ENCODE measurements at regions not wholly inside any gene's neighbourhood (a gene's known extent, or its start where the extent isn't known, plus 50 kb on each side); places are given as distances from the start of the nearest gene placed in this dataset.
"Not testable (repeated sequence)": the region's sequence is repeated elsewhere in the genome, so short reads cannot be mapped to it uniquely, and the experiment has no call there.

DNA sequence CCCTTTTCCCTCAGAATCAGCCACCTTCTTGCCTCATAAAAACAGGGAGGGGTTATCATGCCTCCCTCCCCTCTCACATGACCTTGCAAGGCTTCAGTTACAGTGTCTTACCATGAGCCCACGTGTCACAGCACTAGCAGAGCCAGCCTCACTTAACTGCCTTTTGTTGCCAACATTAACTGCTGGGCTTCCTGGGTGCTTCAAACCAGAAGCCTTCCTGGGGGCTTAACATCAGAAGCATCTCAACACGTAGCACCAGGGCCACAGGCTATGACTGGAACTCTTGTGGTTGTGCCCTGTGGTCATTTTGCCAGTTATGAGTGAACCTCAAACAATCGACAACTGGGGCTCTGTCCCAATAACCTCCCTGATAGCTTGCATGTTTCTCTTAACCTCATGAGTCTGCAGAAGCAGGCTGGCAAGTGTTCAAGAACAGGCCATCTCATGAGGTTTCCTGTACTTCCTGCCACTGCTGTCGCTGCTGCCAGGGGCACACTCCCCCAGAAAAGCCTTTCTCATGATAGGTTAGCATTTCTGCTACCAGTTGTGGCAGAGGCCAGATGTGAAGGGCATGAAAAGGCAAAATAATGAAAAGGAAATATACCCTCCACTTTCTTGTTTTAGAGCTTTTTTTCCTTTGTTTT lies 132.2 kb downstream of the GLUL start:
- DNase-seq: no peak

DNA sequence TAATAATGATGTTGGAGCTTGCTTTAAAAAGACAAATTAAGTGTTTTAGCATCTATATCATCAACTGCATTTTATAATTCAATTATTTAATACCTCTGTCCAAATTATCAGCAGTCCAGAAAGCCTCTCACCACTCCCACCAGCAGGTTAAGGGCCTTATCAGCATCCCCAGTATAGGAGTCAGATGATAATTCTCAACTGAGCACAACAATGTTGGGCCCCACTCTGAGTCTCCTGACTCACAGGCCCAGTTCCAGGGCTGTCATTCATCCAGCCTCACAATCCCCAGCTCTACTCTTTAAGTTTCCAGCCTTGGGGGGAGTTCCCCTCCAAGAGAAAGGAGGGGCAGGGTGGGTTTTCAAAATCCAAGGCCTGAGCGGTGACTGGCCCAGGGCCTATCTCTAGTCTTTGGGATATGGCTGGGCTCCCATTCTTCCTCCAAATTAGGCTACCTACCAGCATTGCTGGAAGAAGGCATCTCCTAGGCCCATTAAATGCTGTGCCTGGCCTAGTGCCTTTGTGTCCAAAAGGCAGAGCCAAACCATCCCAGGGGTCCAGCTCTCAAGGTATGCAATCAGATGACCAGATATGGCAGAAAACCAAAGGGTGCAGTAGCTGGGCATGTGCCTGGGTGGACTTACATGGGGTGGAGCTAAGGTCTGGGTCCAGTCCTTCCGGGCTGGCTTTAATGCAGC lies 134.1 kb downstream of the GLUL start:
- no peak for DNase-seq

DNA sequence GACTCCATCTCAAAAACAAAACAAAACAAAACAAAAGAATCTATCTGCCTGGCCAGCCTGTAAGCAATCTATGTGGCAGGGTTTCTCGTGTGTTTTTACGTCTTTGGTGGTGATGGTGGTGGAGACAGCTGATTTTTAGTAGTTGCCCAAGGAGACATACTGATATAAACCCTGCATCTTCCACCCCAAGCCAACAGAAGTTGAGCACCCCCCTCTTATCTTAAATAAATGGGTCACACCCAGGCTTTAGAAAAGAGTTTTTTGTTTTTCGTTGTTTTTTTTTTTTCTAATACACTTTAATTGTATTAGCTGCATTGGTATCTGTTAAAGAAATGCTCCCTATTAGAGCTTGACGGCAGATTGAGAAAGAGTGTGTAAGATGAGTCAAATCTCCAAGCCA lies 134.7 kb downstream of the GLUL start:
- DNase-seq: no peak

DNA sequence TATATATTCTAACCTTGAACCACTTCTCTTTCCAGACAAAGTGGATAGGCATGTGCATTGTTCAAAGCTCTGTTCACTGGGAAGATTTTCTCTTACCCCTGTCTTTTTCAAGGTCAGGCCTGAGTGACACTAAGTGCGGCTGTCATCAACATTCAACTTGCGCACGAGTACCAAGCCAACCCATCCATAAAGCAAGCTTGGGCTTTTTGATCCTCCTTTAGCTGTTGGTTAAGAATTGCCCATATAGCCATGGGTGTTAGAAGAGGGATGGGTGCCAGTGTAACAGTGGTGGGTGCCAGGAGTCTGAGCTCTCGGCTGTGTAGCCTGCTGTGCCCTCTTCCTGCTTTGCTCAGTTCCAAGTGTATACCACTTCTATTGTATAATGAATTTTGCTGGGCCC lies 136.1 kb downstream of the GLUL start:
- DNase-seq: no peak

DNA sequence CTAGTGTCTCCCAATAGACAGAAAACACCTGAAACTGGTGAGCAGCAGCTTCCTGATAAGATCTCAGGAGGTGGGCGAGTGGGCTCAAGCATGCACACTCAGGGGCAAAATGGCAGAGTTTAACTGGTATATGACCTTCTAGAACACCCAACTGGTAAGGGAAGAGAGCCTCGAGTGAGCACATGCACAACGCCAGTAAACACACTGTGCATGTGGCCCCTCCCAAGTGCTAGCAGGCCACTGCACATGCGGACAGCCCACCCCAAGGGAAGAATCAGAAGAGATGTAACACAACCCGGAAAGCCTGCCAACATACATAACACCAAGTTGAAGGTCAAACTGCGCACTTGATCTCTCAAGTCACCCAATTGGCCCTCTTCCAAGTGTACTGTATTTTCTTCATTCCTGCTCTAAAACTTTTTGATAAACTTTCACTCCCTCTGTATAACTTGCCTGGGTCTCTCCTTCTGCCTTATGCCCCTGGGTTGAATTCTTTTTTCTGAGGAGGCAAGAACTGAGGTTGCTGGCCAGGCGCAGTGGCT lies 138.2 kb downstream of the GLUL start:
- DNase-seq: no peak

DNA sequence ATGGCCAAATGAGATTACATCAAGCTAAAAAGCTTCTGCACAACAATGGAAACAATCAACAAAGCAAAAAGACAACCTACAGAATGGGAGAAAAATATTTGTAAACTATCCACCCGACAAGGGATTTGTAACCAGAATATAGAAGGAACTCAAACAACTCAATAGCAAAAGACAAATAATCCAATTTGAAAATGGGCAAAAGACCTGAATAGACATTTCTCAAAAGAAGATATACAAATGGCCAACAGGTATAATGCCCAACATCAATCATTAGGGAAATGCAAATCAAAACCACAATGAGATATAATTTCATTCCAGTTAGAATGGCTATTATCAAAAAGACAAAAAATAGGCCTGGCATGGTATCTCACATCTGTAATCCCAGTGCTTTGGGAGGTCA lies 140.0 kb downstream of the GLUL start:
- no peak for DNase-seq

DNA sequence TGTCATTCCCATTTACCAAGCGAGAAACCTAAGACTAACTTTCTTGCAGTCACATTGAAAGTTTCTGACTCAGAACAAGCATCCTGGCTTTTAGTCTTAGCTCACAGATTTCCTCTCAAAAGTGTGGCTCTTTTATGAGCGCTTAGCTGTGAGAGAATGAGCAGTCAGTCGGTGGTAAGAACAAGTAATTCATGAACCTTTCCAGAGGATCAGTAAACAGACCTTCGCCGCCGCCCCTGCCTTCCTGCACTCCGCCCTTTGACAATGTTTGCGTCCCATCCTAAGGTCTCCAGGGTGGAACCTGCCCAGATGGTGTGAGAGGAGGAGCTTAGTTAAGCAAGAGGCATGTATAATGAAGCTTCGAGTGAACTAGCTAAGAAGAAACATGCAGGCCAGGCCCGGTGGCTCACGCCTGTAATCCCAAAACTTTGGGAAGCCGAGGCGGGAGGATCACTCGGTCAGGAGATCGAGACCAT lies 142.4 kb downstream of the GLUL start:
- DNase-seq: no peak

DNA sequence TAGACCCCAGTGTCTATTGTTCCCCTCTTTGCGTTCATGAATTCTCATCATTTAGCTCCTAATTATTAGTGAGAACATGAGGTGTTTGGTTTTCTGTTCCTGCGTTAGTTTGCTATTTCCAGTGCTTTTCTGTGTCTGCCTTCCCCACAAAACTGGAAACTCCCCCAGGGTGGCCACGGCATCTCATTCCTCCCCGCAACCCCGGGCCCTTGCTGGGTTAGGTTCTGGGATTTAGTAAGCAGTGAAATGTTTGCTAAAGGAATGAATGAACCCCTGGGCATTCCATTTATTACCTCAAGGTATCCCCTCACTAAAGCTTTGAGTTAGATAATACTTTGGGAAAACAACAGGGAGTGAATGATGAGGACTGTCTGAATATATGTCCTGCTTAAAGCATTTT lies 142.9 kb downstream of the GLUL start:
- no peak for DNase-seq

DNA sequence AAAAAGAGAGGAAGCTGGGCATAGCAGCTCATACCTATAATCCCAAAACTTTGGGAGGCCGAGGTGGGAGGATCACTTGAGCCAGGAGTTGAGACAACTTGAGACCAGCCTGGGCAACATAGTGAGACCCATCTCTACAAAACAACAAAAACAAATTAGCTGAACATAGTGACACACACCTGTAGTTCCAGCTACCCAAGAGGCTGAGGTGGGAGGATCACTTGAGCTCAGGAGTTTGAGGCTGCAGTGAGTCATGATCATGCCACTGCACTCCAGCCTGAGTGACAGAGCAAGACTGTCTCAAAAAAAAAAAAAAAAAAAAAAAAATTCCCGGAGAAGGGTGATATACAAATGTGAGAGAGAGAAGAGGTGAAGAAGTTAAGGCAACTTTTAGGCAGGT lies 143.8 kb downstream of the GLUL start:
- DNase-seq: not testable (repeated sequence)

DNA sequence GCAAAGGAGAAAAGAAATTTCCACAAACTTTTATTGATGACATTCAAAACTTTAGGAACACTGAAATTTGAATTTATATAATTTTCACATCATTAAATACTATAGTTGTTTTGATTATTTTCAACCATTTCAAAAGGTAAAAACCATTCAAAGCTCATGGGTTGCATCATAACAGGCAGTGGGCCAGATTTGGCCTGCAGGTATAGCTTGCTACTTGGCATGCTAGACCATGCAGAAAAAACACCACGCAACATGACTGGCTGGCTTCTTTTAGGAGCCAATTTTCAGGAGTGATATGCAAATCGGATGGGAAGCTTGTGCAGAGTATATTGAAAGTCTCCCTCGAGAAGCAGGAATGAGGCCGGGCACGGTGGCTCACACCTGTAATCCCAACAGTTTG lies 144.8 kb downstream of the GLUL start:
- peak; percentile 10 for DNase-seq

DNA sequence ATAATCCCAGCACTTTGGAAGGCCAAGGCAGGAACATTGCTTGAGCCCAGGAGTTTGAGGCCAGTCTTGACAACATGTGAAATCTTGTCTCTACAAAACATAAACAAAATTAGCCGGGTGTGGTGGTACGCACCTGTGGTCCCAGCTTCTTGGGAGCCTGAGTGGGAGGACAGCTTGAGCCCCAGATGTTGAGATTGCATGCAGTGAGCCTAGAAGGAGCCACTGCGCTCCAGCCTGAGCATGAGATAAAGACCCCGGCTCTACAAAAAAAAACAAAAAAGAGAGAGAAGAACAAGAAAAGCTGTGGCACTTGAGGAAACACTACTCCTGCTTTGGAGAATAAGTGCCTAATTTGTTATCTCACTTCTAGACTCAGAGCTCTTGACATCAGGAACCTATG lies 146.6 kb downstream of the GLUL start:
- no peak for DNase-seq

DNA sequence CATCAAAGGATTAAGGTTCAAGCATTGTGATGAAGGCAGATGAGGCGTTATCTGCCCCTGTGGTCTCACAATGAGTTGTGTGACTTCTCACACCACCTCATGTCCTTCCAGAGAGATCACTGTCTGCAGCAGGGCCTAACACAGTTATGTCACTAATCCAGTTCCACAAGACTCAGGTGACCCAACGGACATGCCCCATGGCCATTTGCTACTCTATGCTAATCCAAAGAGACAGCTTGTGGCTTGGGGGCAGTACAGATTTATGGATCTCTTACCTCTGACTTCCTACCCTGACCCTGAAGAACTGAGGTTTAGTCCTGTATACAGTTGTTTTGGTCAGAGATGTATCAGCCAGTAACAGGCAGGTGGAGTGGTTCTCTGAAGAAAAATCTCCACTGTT lies 147.1 kb downstream of the GLUL start:
- no peak for DNase-seq

DNA sequence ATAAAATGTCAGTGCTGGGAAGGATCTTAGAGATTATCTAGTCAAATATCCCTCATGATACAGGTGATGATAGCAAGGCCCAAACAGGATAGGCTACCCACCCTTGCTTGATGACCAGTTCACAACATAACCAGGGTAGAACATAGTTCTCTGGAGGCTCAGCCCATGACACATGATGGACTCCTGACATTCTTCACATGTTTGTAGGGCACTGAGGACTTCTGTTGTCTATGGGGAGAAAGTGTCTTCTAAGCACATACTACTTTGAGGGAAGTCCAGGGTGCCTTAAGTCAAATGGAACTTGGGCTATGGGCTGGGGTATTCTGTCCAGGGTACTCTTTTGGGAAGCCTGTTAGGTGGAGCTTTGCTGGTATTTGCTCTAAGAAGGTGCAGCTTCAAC lies 148.9 kb downstream of the GLUL start:
- no peak for DNase-seq

DNA sequence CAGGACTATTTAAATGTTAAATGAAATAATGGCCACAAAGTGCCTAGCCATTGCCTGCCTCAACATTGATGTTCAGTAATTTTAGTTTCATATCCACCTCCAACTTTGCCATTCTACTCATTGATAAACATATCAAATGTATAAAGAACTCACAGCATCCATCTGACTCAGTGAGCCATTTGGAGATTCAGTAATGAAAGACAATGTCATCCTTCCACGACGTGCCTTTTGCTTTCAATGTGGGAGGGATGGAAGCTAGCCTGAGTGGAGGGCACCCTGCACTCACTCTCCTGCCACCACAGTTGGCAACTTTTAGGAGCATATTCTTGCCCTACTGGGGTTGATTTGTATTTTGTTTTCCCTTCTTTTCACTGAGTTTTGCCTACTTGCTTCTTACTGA lies 151.5 kb downstream of the GLUL start:
- no peak for DNase-seq

DNA sequence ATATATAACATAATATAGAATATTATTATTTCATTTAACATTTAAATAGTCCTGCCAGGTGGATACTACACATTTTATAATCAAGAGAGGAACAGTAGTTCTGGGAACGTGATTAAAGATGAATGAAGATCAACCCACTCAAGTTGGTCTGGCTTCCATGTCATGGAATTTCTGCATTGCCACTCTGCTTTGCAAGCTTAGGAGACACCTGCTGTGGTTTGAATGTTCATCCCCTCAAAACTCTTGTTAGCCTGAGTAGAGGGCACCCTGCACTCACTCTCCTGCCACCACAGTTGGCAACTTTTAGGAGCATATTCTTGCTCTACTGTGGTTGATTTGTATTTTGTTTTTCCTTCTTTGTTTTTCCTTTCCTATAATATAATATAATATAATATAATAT lies 153.2 kb downstream of the GLUL start:
- DNase-seq: no peak

DNA sequence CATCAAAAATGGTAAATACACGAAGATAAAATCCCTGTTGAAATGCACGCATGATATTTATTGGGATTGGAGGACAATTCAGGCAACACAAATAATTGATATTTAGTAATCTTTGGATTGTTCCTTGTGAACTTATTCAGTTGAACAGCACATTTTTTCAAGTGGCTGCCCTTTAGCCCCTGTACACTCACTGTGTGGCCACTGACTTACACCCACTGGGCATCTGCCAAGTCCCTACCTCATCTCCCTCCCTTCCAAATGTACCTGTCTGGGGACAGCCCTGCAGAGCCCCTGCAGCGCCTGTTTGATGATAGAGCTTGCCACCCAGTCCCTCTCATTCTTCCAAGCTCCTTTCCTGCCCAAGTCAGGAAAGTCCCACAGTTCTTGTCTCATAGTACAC lies 154.3 kb downstream of the GLUL start:
- no peak for DNase-seq

DNA sequence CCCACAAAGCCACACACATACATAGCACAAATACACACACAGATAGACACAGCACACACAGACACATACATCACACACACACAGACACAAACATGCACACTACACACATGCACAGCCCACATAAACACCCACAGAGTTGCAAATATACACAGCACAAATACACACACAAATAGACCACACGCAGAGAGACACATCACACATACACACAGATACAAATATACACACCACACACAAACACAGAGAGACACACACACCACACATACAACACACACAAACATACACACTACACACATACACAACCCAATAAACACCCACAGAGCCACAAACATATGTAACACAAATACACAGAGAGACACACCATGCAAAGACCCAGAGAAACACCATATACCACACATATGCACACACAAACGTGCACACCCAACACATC lies 154.9 kb downstream of the GLUL start:
- no peak for DNase-seq

DNA sequence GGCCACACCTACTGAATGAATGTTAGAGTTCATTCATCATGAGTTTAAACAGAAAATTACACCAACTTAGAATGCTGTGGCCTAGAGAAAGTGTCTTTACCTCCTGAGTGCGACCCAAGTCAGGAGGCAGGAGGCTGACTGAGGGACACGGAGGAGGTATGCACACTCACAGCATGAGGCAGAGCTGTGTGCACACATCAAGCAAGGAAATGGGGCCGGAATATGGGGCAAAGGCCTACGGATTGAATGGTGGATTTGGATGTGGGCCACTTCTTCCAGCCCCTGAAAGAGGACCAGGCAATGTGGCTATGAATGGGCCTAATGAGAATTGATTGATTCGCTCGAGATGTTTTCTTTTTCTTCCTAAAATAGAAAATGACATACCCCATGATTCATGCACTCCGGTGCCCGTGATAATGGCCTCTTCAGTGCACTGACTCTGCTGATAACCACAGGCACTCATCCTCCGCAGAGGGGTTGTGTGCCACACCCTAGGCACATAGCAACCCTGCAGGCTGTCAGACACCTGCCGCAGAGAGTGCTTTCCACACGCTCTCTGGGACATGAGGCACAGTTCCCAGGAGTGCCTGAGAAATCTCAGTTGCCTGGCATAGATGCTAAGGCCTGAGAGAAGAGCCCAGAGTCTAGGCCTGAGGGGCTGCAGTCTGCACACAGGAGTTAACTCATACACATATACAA lies 155.5 kb downstream of the GLUL start:
- peak; percentile 64 for DNase-seq

DNA sequence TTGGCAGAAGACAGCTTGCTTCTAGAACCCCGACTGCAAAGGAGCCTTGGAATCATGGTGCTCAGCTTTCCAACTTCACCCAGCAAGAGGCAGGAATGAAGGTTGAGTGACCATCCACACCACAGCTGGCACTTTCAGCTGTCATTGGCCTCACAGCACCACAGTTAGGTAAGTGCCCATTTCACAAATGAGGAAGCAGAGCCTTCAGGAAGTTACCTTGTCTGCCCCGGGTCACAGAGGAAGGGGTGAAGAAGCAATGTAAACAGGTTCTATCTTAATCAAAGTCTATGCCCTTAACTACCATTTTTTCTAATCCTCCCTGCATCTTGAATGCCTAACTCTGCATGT lies 156.0 kb downstream of the GLUL start:
- no peak for DNase-seq

DNA sequence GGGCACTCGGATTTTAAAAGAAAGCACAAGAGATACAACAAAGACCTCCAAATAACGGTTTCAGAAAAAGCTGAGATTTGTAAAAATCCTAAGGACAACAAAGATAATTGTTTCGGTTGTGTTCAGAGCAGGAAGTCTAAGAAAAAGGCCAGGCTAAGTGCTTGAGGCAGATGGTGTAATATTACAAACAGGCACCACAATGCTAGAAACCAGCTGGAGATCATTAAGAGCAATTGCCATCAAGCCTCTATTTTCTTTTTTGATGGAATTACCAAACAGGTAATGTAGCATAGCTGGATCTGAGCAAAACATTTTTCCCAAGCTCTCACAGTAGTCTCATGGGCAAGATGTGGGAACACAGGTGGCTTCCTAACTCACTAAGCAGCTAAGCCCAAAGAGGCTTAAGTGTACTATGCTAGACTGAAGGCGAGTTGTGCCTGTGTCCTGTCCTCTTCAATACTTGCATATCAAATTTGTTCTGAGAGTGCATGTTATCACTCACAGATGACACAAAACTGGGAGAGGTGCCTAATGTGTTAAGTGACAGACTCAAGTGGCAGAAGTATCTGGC lies 161.6 kb downstream of the GLUL start:
- DNase-seq: peak; percentile 87

DNA sequence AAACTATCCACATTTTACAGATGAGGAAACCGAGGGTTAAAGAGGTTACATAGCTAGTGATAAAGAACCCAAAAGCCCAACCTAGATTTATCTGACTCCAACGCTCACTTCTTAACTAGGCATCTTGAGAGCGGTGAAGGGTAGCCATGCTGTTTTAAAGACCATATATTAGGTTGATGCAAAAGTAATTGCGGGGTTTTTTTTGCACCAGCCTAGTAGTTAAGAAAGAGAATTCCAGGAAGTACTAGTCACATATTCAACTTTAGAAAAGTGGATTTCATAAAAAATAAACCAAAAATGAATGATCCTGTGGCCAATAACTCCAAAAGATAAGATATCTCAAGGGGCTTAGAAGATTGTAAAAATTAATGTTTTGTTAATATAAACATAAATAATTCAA lies 162.1 kb downstream of the GLUL start:
- DNase-seq: no peak

DNA sequence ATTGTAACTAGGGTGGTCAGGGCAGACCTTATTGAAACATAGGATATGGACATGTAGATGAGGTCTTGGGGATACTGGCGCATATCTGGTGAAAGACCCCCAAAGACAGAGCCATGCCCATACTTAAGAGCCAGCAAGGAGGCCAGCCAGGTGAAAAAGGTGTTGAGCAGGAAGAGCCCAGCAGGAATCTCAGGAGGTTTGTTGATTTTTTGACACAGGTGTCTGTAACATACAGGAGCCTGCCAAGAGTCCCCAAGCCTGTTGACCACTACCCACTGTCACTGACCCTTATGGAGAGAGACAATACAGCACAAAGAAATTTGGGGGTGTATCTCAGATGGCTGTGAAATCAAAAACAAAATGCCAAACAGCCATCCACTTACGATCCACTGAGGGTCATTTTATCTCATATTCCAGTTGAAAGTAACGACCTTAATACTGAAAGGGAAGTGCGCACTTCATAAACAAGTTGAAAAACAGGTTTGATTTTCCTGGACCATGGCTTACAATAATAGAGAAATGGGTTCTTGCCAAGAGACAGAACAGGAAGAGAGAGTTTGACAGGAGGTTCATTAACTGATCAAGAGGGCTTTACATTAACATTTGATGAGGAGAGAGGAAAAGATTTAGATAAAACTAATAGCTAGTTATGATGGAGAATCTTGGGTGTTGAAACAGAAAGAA lies 163.6 kb downstream of the GLUL start:
- no peak for DNase-seq

DNA sequence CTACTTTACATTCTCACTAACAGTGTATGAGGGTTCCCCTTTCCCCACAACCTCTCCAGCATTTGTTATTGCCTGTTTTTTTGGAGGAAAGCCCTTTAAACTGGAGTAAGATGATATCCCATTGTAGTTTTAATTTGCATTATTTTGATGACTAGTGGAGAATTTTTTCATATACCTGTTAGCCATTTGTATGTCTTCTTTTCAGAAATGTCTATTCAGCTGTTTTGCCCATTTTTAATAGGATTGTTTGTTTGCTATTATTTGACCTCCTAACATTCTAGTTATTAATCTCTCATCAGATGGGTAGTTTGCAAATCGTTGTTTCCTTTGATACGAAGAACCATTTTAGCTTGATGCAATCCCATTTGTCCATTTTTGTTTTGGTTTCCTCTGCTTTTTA lies 165.0 kb downstream of the GLUL start:
- DNase-seq: no peak

Measured in NCI-H2107 (cell line).